AG10803 (cell line): ENCODE measurements at regions not wholly inside any gene's neighbourhood (a gene's known extent, or its start where the extent isn't known, plus 50 kb on each side); places are given as distances from the start of the nearest gene placed in this dataset.

Experiments
- DNase-seq: peaks from one replicate; pipeline ENCODE4 v3.0.0; 2010; ENCODE audit warnings: low read depth
- H3K4me3 ChIP-seq: 2 replicates; pipeline ENCODE4 v1.5.1; 2011; ENCODE audit warnings: mild to moderate bottlenecking, low read length, control low read depth
- TF ChIP-seq, protein P1 (sequence below): conservative IDR thresholded peaks from 2 replicates; pipeline ENCODE4 v1.5.1; 2011; ENCODE audit warnings: mild to moderate bottlenecking, low read length, control low read depth, inconsistent platforms

DNA sequence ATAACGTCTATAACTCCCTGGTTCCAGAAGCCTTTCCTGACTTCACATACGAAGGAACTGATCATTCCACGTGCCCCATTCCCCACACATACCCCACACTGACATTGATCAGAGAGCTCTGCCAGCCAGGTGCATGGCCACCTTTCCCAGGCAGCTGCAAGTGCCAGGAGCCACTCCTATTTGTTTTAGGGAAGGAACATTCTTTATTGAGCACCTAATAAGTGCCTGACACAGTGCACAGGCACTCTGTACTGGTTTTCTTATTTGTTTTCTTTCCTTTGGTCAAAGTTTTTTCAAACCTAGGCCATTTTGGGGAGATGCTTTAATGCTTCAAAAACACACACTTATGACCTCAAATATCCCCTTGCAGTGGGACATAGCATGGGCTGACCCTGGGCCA, 50.0 kb downstream of the PITPNM2 start:
- TF ChIP-seq, protein P1, sequence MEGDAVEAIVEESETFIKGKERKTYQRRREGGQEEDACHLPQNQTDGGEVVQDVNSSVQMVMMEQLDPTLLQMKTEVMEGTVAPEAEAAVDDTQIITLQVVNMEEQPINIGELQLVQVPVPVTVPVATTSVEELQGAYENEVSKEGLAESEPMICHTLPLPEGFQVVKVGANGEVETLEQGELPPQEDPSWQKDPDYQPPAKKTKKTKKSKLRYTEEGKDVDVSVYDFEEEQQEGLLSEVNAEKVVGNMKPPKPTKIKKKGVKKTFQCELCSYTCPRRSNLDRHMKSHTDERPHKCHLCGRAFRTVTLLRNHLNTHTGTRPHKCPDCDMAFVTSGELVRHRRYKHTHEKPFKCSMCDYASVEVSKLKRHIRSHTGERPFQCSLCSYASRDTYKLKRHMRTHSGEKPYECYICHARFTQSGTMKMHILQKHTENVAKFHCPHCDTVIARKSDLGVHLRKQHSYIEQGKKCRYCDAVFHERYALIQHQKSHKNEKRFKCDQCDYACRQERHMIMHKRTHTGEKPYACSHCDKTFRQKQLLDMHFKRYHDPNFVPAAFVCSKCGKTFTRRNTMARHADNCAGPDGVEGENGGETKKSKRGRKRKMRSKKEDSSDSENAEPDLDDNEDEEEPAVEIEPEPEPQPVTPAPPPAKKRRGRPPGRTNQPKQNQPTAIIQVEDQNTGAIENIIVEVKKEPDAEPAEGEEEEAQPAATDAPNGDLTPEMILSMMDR = no peak
- no peak for DNase-seq
- H3K4me3 ChIP-seq = no peak overlapping the region

DNA sequence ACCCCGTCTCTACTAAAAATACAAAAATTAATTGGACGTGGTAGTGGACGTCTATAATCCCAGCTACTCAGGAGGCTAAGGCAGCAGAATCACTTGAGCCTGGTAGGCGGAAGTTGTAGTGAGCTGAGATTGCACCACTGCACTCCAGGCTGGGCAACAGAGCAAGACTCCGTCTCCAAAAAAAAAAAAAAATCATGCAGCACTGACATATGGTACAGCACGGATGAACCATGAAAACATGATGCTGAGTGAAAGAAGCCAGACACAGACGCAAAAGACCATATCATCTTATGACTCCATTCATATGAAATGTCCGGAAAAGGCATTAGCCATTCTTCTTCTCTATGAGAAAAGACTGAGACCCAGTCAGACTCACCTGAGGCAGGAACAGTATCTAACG, 50.4 kb downstream of the PITPNM2 start:
- TF ChIP-seq, protein P1 = no peak
- DNase-seq = no peak
- no peak overlapping the region for H3K4me3 ChIP-seq

DNA sequence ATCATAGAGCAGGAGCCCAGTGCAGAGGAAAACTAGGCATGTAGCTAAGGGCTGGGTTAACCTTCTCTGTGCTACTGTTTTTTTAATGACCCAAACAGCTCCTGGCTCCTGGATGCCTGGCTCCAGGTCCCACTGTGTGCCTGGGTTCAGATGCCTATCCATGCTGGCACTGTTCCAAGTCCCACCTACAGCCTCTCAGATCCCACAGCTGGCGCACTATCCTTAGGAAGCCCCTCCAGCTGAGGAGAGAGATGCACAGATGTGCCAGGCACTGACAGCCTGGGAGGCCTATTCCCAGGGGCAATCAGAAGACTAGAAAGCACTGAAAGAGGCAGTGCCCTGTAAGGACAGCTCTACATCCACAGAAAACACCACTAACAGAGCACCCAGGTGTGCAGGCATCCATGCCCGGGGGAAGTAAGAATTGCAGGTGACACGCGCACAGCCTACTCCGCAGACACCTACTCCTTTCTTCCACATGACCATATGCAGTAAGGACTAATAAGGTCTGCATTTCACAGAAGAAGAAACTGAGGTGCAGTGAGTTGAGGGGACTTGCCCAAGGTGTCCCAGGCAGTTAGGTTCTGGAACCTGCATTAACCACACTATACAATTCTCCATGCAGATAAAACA, 51.2 kb downstream of the PITPNM2 start:
- no peak for DNase-seq
- TF ChIP-seq, protein P1 = no peak
- H3K4me3 ChIP-seq = no peak overlapping the region

DNA sequence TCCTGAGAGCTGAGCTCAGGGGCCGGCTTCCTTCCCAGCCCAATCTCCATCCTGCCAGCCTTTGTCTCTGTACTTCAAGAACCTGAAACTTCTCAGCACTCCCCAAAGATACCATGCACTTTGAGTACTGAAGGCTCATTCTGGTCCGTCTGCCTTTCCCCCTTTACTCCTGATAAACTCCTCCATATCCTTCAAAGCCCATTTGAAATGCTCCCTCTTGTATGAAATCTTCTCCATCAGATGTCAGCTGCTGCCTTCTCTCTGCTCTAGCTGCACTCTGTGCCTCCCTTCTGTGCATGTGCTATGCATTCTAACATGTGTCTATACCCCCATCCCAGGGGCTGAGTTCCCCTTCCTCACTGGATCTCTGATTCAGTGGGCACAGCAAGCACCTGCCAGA, 52.1 kb downstream of the PITPNM2 start:
- no peak overlapping the region for H3K4me3 ChIP-seq
- no peak for DNase-seq
- TF ChIP-seq, protein P1 = no peak

DNA sequence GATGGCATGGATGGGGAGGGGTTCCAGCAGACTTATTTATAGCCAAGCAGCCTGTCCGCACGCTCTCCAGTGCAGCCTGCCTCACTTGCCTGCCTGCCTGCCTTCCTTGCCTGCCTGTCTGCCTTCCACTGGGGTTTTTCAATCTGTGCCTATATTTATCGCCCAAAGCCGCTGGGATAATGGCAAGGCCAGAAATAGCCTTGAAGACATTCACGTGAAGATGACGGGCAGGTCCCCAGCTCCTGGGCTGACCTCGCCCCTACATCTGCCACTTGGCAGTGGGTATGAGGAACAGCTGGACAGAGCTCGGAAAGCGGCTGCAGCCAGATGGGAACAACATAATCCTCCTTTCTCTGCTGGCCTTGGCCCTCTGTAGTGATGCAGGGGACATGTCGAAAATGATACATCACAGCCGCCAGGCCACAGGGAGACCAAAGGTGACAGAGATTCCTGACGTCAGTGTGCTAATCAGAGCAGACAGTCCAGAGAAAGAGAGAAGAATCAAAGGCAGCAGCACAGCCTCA, 53.3 kb downstream of the PITPNM2 start:
- no peak overlapping the region for H3K4me3 ChIP-seq
- DNase-seq = no peak
- TF ChIP-seq, protein P1 = no peak

DNA sequence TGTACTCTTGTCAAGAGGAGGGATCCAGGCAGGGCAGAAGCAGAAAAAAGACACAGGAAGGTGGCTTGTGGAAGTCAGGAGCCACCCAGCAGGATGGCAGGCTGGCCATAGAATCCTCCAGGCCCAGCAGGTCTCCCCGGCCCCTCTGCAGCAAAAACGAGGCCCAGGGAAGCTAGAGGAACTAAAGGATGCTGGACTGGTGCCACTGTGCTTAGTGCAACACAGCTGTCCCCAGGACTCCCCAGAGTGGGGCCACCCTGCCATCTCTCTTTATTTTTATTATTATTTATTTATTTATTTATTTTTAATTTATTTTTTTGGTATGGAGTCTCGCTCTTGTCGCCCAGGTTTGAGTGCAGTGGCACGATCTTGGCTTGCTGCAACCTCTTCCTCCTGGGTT, 54.1 kb downstream of the PITPNM2 start:
- TF ChIP-seq, protein P1 = no peak
- no peak for DNase-seq

DNA sequence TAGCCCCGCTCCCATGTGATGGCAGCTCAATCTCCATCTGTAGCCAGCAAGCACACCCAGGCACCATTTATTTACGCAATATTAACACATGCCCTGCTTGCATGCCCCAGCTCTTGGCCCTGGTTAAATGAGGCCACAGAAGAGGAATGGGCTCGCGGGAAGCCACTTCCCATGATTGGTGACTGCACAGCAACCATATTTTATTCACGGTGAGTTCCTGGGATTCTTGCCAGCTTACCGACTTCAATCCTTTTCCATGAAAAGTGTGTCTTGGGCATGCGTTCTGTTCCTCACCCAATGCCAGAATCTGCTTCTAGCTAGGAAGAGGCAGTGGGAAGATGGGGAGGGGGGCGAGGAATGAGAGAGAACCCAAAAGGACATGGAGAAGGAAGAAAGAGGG, 54.7 kb downstream of the PITPNM2 start:
- DNase-seq = no peak
- H3K4me3 ChIP-seq = no peak overlapping the region
- TF ChIP-seq, protein P1 = no peak

More for the DNA sequence above, 54.1 kb downstream of the PITPNM2 start:
- H3K4me3 ChIP-seq = no peak overlapping the region
